ENCODE measurements at regions not wholly inside any gene's neighbourhood (a gene's known extent, or its start where the extent isn't known, plus 50 kb on each side); places are given as distances from the start of the nearest gene placed in this dataset.

- Mint-ChIP-seq H3K36me3 (peaks cover 21% of the 10 kb centered on the region), H3K4me3 (no peak overlapping the region), H3K27me3 (ENCODE audit: low read depth) (no peaks in the 10 kb centered on the region), H3K27ac (no peak overlapping the region), H3K4me1 (no peaks in the 10 kb centered on the region), H3K9me3 (peaks cover 29% of the 10 kb centered on the region)
- TF ChIP-seq, protein P1, sequence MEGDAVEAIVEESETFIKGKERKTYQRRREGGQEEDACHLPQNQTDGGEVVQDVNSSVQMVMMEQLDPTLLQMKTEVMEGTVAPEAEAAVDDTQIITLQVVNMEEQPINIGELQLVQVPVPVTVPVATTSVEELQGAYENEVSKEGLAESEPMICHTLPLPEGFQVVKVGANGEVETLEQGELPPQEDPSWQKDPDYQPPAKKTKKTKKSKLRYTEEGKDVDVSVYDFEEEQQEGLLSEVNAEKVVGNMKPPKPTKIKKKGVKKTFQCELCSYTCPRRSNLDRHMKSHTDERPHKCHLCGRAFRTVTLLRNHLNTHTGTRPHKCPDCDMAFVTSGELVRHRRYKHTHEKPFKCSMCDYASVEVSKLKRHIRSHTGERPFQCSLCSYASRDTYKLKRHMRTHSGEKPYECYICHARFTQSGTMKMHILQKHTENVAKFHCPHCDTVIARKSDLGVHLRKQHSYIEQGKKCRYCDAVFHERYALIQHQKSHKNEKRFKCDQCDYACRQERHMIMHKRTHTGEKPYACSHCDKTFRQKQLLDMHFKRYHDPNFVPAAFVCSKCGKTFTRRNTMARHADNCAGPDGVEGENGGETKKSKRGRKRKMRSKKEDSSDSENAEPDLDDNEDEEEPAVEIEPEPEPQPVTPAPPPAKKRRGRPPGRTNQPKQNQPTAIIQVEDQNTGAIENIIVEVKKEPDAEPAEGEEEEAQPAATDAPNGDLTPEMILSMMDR (IDR thresholded peaks at IDR 0.05; ENCODE audit: unreplicated experiment) = peak; percentile 53
- no peak for DNase-seq (ENCODE audit: low spot score in 2 of 2, unreplicated experiment in 2 of 2)
These were observed 56.7 kb upstream of the RAB38 start for GRCh38 chr11:88231894-88232482.

DNA sequence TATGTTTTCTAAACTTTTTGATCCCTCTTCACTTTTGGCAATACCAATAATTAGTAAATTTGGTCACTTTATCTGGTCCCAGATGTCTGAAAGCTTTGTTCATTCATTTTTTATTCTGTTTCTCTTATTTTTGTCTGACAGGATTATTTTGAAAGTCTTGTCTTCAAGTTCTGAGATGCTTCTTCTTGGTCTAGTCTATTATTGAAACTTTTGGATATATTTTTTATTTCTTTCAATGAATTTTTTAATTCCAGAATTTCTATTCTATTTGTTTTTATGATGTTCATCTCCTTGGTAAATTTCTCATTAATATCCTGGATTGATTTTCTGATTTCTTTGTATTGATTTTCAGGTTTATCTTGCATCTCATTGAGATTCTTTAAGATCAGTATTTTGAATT, 54.1 kb upstream of the RAB38 start:
- Mint-ChIP-seq H3K36me3 (peaks cover 35% of the 10 kb centered on the region), H3K4me1 (no peaks in the 10 kb centered on the region), H3K9me3 (peaks cover 55% of the 10 kb centered on the region), H3K27ac (no peak overlapping the region), H3K4me3 (no peak overlapping the region), H3K27me3 (ENCODE audit: low read depth) (no peaks in the 10 kb centered on the region)
- no peak for DNase-seq (ENCODE audit: low spot score in 2 of 2, unreplicated experiment in 2 of 2)
- TF ChIP-seq, protein P1 (IDR thresholded peaks at IDR 0.05; ENCODE audit: unreplicated experiment) = no peak

All from mesothelial cell of epicardium (in vitro differentiated cells).